ENCODE measurements at regions not wholly inside any gene's neighbourhood (a gene's known extent, or its start where the extent isn't known, plus 50 kb on each side); places are given as distances from the start of the nearest gene placed in this dataset.

DNA sequence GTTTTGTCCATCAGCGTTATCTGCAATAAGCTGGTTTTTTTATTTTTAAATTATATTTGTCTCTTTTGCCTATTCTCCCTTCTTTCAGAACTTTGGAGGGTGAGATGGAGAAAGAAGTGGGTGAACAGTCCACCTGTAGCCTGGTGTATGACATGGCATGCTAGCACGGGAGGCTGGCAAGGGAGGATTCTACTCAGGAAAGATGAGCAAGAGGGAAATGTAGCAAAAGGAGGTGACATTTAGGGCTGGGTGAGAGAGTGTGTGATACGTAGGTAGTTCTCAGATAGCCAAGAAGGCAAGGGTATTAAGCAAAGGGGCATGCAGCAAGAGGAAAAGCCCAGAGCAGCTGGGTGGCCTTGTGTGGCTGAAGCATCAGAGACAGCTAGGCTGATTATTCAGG is 612.9 kb upstream of the IGFBP3 start:
- TF ChIP-seq, protein P1, sequence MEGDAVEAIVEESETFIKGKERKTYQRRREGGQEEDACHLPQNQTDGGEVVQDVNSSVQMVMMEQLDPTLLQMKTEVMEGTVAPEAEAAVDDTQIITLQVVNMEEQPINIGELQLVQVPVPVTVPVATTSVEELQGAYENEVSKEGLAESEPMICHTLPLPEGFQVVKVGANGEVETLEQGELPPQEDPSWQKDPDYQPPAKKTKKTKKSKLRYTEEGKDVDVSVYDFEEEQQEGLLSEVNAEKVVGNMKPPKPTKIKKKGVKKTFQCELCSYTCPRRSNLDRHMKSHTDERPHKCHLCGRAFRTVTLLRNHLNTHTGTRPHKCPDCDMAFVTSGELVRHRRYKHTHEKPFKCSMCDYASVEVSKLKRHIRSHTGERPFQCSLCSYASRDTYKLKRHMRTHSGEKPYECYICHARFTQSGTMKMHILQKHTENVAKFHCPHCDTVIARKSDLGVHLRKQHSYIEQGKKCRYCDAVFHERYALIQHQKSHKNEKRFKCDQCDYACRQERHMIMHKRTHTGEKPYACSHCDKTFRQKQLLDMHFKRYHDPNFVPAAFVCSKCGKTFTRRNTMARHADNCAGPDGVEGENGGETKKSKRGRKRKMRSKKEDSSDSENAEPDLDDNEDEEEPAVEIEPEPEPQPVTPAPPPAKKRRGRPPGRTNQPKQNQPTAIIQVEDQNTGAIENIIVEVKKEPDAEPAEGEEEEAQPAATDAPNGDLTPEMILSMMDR (IDR thresholded peaks at IDR 0.05) = no peak
- no peak for TF ChIP-seq POLR2A (IDR thresholded peaks at IDR 0.05)
